Activated CD4-positive, CD25-positive, alpha-beta regulatory T cell treated with anti-CD3 and anti-CD28 coated beads, Interleukin-2, amount 50 U/mL, for 16 hours (primary cell): ENCODE measurements at regions not wholly inside any gene's neighbourhood (a gene's known extent, or its start where the extent isn't known, plus 50 kb on each side); places are given as distances from the start of the nearest gene placed in this dataset.

Experiments used
- DNase-seq: peaks from one replicate; pipeline ENCODE4 v3.0.0-alpha.2; 2020; ENCODE audit warnings: low read depth, low spot score

DNA sequence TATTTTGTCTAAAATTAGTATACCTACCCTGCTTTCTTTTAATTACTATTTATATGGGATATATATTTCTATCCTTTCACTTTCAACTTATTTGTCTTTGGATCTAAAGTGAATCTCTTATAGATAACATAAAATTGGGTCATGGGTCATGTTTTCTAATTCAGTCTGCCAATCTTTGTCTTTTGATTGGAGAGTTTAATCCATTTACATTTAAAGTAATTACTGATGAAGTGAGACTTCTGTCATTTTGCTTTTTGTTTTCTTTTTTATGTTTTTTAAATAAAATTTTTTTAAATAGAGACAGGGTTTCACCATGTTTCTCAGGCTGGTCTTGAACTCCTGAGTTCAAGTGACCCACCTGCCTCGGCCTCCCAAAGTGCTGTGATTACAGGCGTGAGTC lies 50.5 kb upstream of the PRDM1 start:
- DNase-seq = no peak

DNA sequence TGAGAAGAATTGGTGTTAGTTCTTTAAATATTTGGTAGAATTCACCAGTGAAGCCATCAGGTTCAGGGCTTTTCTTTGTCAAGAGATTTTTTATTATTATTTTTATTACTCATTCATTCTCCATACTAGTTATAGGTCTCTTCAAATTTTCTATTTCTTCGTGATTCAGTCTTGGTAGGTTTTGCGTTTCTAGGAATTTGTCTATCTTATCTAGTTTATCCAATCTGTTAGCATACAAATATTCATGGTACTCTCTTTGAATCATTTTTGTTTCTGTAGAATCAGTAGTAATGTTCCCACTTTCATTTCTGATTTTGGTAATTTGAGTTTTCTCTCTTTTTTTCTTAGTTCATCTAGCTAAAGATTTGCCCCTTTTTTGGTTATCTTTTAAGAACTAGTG lies 52.3 kb upstream of the PRDM1 start:
- no peak for DNase-seq

DNA sequence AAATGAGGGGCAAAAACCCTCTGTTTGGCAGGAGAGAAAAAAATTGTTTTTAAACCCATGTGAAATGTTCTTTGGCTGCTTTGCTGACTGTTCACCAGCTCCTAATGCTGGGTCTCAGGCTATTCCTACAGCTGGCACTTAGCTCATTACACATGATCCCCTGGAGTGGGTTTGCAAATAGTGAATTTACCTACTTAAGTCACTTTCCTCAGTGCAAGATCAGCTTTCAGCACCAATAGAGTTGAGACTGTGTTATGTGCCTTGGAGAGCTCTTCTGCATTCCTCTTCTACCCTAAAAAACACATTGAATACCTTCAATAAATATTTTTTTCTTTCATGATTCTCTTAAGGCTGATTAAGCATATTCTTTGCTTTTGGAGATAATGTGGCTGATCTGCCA lies 58.4 kb upstream of the PRDM1 start:
- no peak for DNase-seq

DNA sequence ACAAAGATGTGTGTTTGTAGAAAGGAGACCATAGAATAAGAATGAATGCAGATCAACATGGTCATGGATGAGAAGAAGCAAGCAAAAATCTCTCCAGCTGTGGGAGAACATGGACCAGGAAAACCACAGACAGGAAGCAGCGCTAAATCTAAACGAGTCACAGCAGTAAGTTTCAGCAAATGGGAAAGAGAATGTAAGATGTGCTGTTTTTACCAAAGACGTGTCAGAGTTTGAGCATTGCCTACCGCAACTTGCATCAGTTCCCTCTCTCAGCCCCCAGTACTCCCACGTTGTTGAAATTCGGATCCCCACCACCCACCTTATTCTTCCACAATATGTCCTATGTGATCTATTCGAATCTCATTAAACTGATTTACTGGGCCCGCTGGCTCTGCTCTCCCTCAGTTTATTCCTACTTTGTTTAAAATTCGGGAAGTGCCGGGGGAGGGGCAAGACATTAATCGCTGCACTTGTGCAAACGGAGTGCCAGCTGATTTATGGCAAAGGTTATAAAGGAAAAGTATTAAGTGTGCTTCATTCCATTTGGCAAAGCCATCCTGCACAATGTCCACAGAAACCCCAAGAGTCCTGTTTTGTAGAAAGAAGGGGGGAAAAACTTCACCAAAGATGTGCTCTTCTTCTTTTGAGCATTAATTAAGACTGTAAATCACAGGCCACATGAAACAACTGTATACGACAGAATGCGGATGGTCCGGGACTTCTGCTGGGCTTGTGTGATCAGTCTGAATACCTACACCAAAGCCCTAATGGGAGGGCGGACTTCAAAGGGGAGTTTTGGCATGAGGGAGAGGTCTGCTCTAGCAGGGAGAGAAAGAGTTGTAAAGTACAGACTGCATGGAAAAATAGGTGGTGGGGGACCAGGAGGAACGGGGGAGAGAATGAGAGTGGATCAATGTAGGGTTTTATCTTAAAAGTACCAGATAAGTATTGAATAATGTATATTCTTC lies 59.1 kb upstream of the PRDM1 start:
- DNase-seq = no peak

DNA sequence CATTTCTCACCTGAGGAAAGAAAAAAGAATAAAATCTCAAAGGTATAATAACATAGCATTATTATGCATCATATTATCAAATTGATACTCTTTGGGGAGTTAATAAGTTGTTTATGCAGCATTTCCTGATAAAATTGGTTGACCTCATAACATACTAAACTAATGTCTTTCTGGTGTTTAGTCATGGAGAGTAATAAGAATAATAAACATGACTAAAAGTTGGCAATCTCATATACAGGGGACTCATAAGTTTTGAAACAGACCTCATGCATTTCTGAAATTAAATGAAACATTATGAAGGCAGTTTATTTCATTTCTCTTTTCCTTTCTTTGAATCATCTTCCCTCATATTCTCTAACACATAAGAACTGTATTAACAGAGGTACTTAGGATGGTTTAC lies 60.5 kb upstream of the PRDM1 start:
- no peak for DNase-seq

DNA sequence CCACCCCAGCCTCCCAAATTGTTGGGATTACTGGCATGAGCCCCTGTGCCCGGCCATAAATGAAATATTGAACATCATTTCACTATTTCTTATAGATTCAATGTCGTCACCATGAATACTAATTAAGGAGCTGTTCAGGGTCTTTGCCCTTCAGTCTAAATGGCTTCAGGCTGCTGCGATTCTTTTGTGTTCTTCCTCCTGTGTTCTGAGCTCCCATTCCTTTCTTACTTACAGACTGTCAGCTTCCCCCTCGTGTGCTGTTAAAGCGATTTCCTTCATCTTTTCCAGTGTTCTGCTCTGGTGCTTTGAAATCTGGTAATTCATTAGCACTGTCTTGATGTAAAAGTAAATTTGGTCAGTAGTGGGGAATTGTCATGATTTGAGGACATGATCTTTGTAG lies 63.3 kb upstream of the PRDM1 start:
- no peak for DNase-seq

DNA sequence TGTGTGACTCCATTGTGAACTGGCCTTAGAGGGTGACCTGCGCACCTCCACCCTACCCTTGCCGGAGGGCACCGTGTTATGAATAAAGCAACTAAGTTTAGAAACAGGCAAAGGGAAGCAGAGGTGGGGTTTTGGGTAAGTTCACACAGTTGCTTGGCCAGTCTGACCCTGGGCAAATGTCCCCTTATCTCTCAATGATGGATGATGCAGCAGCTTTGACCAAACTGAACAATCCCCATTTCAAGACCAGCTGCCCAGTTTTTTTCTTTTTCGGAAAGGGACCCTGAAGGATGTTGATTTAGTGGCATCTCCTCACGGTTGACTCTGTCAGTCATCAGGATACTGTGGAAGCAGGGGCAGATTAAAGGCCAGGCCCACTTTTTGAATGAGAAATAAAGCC lies 68.7 kb upstream of the PRDM1 start:
- DNase-seq = no peak

DNA sequence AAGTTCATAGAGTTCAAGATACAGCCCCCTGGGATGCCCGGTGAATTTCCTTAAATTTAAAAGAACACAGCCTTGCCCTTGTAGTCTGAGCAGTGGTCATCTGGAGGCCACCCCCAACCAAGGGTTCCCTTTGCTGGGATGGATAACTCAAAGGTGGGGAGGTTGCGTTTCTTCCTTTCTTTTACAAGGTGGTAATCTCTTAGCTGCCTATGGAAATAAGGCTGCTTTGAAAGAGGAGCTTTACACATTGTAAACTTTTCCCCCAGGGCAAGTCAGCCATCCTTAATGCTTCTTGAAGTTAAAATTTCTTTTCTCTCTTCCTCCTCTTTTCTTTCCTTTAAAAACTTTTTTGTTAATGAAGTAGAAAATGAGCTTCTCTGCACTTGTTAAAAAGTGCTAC lies 71.2 kb upstream of the PRDM1 start:
- DNase-seq = no peak

DNA sequence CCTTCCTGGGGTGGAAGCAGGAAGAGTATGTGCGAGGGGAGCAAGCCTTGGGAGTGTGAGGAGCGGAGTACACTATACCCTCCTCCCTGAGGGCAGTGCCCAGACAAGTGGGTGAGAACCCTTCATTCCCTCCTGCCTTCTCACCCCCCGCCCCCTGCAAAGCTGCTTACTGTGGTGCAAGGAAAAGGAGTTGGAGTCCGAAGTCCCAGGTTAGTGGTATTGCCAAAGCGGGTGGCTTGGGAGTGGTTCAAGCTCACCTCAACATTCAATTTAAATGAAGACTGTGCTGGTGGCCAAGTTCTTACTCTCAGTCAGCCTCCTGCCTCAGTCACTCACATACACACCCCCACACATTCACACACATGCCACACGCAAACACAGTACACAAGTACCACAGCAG lies 74.7 kb upstream of the PRDM1 start:
- DNase-seq = no peak

DNA sequence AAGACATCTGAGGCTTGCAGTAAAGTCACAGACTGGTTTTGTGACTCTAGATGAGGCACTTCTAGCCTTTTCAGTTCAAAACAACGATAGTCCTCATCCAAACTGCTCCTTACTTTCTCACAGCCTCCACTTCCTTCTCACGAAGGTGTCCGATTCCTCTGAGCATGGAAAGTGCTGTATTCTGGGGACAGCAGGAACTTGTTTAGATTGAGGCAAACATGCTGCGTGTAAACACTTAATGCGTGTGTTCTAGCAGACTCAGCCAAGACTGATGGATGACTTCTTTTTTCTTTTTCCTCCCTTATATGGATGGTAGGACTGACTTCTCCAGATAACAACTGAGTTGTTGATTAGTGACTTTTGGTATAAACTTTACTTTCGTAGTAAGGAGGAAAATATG lies 80.2 kb upstream of the PRDM1 start:
- DNase-seq = no peak

DNA sequence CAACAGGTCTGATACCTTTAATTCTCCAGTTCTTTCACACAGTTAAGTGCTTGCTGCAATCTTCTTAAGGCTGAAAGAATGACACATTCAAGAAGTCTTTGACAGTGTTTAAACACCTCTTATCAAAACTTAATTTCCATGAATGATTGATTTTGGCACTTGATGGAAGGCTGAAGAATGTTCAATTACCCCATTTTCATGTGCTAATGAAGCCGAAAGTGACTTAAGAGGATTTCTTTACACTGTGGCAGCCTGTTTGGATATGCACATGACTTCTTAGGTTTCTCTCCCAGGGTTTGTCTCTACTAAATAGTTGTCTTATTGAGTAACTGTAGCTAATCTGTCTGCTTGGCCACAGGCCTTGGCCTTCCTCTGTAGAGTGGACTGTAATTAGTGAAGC lies 81.1 kb upstream of the PRDM1 start:
- DNase-seq = no peak

DNA sequence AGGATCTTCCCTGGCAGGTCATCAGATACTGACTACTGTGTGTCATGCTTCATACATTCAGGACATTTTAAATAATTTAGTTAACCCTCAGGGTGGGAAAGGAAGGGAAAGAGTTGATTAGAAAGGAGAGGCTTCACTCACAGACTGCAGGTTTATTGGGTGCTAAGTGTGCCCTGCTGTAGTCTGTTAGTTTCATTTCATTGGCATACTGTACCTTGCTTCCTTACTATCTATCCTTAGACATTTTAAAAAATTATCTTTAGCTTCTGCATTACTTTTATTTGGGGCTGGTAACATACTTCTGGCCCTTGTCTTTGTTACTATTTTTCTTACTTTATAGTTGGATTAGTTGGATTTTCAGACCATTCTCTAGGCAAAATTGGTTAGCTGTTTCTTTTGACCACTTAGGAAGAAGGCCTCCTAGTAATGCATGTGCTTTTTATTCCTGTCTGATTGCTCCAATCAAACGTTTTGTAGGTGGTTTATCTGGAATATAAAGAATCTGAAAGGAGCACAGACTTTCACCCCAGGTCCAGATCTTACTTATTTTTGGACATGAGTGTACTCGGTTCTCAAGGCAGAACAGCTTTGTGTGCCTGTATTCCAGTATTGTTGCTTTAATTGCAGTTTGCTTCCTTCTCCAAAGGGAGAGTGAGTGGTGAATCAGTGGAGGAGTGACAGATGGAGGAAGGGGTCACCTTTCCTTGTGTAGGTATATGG lies 82.7 kb upstream of the PRDM1 start:
- no peak for DNase-seq

DNA sequence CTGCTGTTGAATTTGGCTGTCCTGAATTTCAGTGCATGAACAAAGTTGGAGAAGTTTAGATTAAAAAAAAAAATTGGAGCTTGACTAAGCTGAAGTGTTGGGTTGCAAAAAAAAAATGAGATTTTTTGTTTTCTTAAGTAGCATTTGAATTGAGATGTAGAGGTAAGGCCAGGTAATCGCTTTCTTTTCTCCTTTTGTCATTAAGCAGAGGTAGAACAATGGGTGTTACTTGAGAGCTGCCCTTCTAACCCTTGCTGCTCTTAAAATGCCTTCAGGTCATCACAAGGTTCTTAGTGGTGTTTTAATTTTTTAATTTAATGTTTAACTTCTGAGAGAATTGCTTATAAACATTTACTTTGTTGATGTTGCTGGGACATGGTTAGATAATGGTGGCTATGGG lies 84.1 kb upstream of the PRDM1 start:
- DNase-seq = no peak

DNA sequence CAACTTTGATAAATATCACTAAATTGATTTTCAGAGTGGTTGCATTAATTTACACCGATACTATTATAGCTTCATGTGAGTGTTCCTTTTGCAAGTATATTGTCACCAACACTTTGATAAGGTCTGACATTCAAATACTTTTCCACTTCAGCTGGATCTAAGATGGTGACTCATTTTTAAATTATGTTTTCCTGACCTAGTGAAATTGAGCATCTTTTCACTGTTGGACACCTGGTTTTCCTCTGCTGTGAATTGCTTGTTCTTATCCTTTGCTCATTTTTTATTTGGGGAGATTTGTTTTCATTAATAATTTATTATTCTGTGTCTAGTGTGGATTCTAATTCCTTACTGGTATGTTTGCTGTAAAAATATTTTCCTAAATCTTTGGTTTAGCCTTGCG lies 85.2 kb upstream of the PRDM1 start:
- no peak for DNase-seq

DNA sequence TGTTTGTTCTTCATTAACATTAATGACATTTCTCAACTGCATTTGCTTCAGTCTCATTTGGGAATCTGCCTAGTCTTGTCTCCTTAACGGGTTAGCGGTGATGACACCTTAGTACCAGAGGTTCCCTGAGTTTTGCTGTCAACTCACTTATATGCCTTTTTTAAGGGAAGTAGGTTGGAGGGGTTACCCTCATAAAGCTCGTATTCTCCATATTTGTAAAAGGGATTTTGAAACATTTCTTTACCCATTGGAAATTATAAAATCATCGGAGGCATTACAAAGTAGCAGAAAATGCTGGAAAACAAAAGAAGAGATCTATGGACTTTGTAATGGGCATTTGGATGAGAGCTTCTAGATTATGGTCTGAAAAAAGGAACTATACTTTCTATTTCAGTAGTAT lies 88.7 kb upstream of the PRDM1 start:
- no peak for DNase-seq

DNA sequence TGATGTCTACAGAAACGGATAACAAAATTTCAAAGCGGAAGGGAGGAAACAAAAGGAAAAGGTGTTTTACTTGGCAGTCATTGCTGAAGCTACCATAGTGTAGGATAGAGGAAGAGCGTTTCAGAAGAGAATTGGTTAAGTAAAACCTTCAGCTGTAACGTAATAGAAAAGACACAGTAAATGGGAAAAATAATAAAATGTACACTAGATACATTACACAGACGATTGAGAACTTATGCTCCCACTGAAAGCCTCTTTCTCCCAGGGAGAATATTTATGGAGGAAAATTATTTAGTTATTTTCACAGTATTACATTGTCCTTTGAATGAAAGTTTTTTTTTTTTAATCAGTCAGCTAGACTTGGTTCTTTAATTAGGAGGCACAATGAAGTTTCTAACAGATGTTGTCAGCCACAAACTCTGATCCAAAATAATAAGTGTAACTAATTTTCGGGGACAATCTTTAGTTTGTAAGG lies 90.7 kb upstream of the PRDM1 start:
- no peak for DNase-seq

DNA sequence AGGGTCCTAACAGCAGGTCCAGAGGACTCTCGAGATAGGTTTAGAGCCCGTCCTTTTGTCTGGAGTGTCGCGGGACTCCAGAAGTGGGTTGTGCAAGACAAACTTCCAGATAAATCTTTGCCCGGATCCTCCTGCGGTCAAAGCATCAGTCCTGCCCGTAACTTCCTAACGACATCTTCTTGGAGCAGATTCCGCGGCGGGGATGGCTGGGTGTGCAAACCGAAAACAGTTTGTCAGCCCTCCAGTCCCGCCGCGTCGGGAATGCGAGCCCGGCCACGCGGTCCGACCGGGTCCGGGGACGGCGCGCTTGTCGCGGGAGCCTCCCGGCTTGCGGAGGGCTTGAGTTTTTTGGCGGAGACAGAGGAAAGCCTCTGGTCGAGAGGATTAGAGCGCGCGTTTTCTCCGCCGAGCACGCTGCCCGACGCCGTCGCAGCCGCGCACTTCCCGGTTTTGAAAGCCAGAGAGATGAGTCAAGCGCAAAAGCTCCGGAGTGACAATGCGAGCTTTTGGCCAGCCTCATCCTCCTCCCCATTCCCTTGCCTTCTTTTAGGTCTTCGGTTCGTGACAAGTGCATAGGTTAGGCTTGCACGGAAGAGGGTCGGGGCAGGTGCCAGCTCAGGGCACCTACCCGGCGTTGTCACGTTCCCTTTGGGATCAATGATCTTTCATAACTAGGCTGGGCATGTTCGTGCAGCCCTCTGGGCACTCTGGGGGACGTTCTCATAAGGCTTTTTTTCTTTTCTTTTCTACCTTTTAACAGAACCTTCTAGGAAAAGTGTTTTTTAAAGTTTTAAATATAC lies 91.3 kb upstream of the PRDM1 start:
- DNase-seq = no peak

DNA sequence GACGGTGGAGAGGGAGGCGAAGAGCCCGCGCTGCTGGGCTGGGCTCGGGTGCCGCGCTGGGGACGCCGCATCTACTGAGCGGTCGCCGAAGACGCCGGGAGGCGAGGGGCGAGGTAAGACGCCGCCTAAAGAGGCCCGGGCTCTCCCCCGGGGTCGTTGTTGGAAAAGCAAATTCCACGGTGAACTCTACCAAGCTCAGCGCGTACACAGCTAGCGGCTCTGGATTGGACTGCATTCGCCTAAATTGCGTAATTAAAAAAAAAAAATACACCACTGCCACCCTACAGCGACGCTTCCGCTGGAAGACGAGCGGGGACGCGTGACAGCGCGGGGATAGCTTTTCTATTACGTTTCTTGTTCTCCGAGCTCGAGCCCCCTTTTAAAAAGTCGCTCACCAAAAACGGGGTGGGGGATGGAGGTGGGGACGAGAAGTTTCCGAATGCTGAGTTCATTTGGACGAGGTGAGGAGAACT lies 92.0 kb upstream of the PRDM1 start:
- DNase-seq = no peak

DNA sequence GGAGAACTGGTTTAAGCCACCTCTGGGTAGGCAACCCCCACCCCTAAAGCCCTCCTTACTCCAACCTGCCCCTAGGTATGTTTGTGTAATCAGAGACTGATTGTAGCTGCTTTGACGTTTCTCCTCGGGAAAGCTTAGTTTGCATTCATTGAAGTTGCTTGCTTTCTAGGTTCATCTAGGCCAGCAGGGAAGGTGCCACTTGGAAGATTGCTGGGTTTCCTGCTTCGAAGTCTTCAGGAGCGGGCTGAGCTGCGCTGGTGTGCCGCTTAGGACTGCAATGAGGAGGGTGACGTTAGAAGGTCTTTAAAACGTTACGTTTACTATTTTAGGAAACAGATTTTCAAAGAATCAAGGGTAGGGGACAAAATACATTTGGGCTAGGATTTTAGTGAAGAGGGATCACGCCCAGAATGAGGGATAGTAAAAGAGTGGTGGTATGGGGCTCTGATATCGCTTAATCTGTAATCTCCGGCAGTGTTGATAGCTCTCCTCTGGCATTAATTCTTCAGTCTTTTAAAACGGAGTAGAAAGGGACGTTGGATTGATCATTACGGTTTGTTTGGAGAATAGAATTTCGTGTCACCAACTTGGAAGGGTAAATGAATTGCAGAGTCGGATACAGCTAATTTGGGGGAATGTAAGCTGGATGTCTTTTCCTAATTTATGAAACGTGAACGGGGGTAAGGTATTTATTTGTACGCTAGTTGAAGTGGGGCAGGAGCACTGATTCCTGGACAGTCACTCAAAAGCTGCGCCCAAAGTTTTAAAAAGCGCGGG lies 92.6 kb upstream of the PRDM1 start:
- no peak for DNase-seq

DNA sequence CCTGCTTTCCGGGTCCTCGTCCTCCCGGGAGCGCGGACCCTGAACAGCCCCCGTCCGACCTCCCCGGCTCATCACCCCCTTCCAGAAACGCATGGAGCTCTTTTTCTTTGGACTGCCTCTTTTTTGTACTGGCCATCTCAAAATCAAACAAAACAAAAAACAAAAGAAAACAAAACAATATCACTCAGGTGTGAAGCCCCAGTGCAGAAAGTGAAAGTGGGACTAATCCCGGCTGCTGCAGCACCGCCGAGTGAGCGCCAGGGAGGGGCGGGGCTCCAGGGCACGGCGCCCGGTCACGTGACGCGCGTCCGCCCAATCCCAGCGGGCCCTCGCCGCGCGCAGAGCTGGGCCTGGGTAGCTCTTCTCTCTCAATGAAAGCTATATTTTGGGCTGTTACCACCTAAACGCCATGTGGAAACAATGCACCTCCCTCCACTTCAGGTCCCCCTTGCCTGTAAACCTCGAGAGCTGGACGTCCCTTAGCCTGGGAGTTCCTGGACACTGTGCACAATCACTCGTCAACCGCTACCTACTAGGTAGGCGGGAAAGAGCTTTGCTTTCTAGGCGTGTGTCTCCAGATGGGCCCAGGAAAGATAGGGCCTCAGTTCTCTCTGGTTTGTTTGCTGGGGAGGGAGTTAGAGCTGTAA lies 93.7 kb upstream of the PRDM1 start:
- peak; percentile 70 for DNase-seq
